ENCODE measurements at regions not wholly inside any gene's neighbourhood (a gene's known extent, or its start where the extent isn't known, plus 50 kb on each side); places are given as distances from the start of the nearest gene placed in this dataset.

DNA sequence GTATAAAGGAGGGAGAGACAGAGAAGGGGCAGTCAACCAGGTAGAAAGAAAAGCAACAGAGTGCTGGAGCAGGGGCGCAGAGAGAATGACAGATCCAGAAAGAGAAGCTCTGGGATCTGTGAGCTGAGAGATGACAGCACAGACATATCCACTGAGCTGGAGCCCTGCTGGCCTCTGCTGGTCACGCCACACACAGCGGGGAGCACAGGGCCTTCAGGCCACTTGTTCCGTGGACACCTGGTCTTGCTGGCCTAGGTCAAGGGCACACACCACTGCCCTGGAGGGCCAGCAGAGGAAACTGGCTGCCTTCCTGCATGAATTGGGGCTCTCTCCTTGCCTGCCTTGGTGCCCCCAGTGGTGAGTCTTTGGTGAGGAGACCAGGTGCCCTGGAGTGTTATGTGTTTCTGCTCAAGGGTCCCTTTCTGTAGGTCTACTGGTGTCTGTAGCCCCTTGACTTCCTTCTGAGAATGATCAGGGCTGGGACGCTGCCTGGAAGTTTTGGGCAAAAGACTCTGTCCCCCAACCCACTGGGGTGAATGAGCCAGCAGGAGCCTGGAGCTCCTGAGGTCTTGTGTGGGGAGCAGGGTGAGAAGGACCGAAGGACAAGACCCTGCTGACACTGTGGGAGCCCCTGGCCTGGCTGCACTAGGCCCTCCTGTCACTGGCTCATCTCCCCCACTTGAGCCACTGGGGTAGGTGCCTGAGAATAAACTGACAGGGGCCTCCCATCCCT is 59.2 kb upstream of the ADAMTS2 start:
- TF ChIP-seq TEAD4 (IDR thresholded peaks at IDR 0.05) (no peak), EGR1 (IDR thresholded peaks at IDR 0.05) (no peak), TAF1 (IDR thresholded peaks at IDR 0.05; ENCODE audit: low read depth) (no peak), RAD21 (IDR thresholded peaks at IDR 0.05; ENCODE audit: low read depth) (no peak), USF1 (IDR thresholded peaks at IDR 0.05) (no peak), YY1 (IDR thresholded peaks at IDR 0.05; ENCODE audit: low read depth) (no peak), CEBPB (IDR thresholded peaks at IDR 0.05) (no peak), NFIC (IDR thresholded peaks at IDR 0.05) (no peak), EP300 (IDR thresholded peaks at IDR 0.05; ENCODE audit: borderline replicate concordance) (no peak), FOXM1 (IDR thresholded peaks at IDR 0.05; ENCODE audit: borderline replicate concordance, low read depth) (no peak), CREB1 (IDR thresholded peaks at IDR 0.05; ENCODE audit: low read depth) (no peak), TCF12 (IDR thresholded peaks at IDR 0.05; ENCODE audit: low read depth) (no peak), ZBTB7A (IDR thresholded peaks at IDR 0.05; ENCODE audit: low read depth) (no peak)
- TF ChIP-seq, protein P1, sequence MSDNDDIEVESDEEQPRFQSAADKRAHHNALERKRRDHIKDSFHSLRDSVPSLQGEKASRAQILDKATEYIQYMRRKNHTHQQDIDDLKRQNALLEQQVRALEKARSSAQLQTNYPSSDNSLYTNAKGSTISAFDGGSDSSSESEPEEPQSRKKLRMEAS (IDR thresholded peaks at IDR 0.05) = no peak
- TF ChIP-seq, protein P2, sequence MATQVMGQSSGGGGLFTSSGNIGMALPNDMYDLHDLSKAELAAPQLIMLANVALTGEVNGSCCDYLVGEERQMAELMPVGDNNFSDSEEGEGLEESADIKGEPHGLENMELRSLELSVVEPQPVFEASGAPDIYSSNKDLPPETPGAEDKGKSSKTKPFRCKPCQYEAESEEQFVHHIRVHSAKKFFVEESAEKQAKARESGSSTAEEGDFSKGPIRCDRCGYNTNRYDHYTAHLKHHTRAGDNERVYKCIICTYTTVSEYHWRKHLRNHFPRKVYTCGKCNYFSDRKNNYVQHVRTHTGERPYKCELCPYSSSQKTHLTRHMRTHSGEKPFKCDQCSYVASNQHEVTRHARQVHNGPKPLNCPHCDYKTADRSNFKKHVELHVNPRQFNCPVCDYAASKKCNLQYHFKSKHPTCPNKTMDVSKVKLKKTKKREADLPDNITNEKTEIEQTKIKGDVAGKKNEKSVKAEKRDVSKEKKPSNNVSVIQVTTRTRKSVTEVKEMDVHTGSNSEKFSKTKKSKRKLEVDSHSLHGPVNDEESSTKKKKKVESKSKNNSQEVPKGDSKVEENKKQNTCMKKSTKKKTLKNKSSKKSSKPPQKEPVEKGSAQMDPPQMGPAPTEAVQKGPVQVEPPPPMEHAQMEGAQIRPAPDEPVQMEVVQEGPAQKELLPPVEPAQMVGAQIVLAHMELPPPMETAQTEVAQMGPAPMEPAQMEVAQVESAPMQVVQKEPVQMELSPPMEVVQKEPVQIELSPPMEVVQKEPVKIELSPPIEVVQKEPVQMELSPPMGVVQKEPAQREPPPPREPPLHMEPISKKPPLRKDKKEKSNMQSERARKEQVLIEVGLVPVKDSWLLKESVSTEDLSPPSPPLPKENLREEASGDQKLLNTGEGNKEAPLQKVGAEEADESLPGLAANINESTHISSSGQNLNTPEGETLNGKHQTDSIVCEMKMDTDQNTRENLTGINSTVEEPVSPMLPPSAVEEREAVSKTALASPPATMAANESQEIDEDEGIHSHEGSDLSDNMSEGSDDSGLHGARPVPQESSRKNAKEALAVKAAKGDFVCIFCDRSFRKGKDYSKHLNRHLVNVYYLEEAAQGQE (IDR thresholded peaks at IDR 0.05; ENCODE audit: low read depth) = no peak

GRCh38 chr5:179403426-179404147 is 58.3 kb upstream of the ADAMTS2 start:
- no peak for TF ChIP-seq ZBTB7A (IDR thresholded peaks at IDR 0.05; ENCODE audit: low read depth)
- no peak for TF ChIP-seq NFIC (IDR thresholded peaks at IDR 0.05)
- TF ChIP-seq TCF12 (IDR thresholded peaks at IDR 0.05; ENCODE audit: low read depth) = no peak
- no peak for TF ChIP-seq TAF1 (IDR thresholded peaks at IDR 0.05; ENCODE audit: low read depth)
- no peak for TF ChIP-seq TEAD4 (IDR thresholded peaks at IDR 0.05)
- no peak for TF ChIP-seq RAD21 (IDR thresholded peaks at IDR 0.05; ENCODE audit: low read depth)
- TF ChIP-seq, protein P2 (IDR thresholded peaks at IDR 0.05; ENCODE audit: low read depth) = no peak
- no peak for TF ChIP-seq USF1 (IDR thresholded peaks at IDR 0.05)
- no peak for TF ChIP-seq FOXM1 (IDR thresholded peaks at IDR 0.05; ENCODE audit: borderline replicate concordance, low read depth)
- no peak for TF ChIP-seq CEBPB (IDR thresholded peaks at IDR 0.05)
- no peak for TF ChIP-seq EP300 (IDR thresholded peaks at IDR 0.05; ENCODE audit: borderline replicate concordance)
- TF ChIP-seq EGR1 (IDR thresholded peaks at IDR 0.05) = no peak

DNA sequence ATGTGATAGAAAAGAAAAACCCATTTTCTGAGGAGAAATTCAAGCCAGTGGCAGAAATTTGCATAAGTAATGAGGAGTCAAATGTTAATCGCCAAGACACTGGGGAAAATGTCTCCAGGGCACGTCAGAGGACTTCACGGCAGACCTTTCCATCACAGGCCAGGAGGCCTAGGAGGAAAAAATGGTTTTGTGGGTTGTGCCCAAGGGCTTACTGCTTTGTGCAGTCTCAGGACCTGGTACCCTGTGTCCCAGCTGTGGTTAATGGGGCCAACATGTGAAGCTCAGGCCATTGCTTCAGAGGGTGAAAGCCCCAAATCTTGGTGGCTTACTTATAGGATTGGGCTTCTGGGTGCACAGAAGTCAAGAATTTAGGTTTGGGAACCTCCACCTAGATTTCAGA is 54.8 kb upstream of the ADAMTS2 start:
- TF ChIP-seq TCF12 (IDR thresholded peaks at IDR 0.05; ENCODE audit: low read depth) (no peak), RAD21 (IDR thresholded peaks at IDR 0.05; ENCODE audit: low read depth) (no peak)

DNA sequence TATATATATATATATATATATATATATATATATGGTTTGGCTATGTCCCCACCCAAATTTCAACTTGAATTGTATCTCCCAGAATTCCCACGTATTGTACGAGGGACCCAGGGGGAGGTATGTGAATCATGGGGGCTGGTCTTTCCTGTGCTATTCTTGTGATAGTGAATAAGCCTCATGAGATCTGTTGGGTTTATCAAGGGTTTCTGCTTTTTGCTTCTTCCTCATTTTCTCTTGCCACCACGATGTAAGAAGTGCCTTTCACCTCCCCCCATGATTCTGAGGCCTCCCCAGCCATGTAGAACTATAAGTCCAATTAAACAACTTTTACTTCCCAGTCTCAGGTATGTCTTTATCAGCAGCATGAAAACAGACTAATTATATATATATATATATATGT is 52.3 kb upstream of the ADAMTS2 start:
- TF ChIP-seq TCF12 (IDR thresholded peaks at IDR 0.05; ENCODE audit: low read depth) (no peak), FOXM1 (IDR thresholded peaks at IDR 0.05; ENCODE audit: borderline replicate concordance, low read depth) (no peak), TEAD4 (IDR thresholded peaks at IDR 0.05) (no peak), RAD21 (IDR thresholded peaks at IDR 0.05; ENCODE audit: low read depth) (no peak), USF1 (IDR thresholded peaks at IDR 0.05) (no peak), EGR1 (IDR thresholded peaks at IDR 0.05) (no peak), CREB1 (IDR thresholded peaks at IDR 0.05; ENCODE audit: low read depth) (no peak), ZBTB7A (IDR thresholded peaks at IDR 0.05; ENCODE audit: low read depth) (no peak), EP300 (IDR thresholded peaks at IDR 0.05; ENCODE audit: borderline replicate concordance) (no peak), TAF1 (IDR thresholded peaks at IDR 0.05; ENCODE audit: low read depth) (no peak), YY1 (IDR thresholded peaks at IDR 0.05; ENCODE audit: low read depth) (no peak), NFIC (IDR thresholded peaks at IDR 0.05) (no peak), CEBPB (IDR thresholded peaks at IDR 0.05) (no peak)
- TF ChIP-seq, protein P1 (IDR thresholded peaks at IDR 0.05) = no peak
- TF ChIP-seq, protein P2 (IDR thresholded peaks at IDR 0.05; ENCODE audit: low read depth) = no peak
